GM21515 (cell line): ENCODE measurements at regions not wholly inside any gene's neighbourhood (a gene's known extent, or its start where the extent isn't known, plus 50 kb on each side); places are given as distances from the start of the nearest gene placed in this dataset.

Source experiments
- ATAC-seq: cut with Tn5 transposase; IDR thresholded peaks from one replicate; pipeline ENCODE4 v1.9.1; 2021; ENCODE audit not compliant: unreplicated experiment

DNA sequence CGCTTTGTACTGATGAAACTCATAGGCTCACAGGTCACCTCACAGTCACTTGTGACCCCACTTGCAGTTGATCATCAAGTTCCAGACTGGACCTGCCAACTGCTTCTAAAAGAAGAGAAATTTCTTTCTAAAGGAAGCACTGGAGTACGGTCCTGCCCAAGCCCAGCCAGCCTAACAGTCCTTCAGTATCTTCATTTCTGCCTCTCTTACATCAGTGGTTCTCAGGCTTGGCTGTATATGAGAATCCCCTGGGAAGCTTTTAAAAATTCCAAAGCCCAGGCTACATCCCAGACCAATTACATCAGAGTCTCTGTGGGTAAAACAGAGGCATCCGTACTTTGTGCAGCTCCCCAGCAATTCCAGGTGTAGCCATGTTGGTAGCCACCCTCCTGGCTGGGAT lies 282.1 kb downstream of the NFIB start:
- no peak for ATAC-seq

DNA sequence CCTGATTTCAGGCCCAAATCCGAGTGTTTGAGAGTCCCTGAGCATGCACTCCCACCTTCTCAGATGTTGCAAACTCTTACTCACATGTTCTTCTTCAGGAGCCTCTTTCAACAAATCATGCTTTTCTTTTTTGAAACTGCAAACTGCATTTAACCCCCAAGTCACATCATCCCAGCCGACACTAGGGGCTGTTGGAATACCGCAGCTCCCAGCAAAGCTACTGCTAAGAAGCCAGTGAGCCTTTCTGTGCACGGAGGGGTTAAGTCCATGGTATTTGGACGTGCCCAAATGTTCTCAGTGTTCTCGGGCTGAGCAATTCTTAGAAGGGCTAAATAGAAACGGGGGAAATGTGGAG lies 282.9 kb downstream of the NFIB start:
- no peak for ATAC-seq

DNA sequence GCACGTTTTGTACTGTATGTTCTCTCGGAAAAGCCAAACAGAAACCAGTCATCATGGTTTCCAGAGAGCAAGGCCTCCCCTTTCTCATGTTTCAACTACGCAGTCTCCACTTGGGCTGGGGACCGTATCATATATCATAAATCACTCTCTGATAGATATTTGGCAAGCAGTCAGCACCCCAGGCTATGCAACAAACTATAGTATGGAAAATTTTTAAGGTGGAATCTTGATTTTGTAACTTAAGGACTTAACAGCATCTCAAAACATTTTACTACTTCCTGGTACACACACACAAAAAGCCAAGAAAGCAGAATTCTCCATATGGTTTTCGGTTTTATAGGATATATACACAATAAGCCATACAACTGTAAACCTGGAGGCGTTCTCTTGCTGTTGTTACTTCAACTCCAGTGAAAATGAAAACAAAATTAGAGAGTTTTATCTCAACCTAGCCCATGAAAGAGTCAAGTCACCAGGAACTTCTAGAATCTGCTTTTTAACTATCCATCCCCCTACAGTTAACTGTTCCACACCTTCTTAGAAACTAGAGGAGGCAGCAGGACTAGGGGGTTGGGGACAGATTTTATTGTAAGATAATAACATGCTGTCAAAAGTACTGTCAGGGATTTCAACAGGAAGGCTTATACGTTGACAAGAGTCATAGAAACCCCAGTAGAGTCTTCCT lies 283.4 kb downstream of the NFIB start:
- no peak for ATAC-seq

DNA sequence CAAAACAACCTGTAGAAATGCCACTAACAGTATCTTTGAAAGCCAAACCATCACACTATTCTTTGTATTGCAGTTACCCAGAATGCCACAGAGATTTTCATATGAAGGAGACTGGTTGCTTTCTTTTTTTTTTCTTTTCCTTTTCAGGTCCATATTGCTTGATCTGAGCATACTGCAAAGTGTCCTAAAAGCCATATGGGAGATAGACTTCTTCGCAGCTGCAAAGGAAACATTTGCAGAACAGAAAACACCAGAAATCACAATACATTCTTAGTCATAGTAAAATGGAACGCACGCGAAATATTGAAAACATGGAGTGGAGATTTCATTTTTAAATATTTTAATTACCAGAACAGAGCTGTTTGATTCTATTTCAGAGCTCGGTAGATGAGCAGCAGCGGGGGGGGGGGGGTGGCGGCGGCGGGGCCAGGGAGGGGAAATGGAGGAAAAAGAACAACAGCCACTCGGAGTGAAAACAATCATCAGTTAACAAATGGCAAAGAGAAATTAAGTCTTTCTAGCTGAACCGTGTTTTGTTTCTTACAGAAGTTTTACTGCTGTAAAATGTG lies 284.1 kb downstream of the NFIB start:
- ATAC-seq = no peak

DNA sequence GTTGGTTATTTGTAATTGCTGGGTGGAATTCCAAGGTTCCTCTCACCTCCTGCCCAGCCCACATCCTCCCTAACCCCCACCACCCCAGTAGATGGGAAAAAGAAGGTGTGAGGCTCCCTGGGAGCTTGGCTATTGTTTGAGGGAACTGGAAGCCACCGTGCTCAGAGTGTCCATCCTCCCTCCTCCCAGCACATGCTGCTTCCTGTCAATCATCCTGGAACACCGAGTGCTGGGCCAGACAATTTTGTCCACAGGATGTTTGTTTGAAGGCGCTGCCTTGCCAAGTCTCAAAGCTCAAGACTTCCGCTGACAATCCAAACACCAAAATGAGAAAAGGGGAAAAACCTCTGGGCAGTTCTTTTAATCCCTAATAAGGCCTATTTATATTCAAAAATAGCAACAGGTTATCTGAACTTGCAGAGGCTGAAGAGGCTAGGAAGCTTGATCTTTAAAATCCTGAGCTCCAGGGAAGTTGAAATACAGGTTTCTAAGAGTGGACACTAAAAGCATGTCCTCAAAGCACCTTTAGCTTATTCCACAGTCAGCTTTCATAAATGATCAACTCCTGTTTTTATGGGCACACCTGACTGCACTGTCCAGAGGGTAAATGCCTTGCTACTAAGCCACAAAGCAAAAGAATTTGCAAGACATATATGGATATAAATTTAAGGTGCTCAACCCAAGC lies 286.7 kb downstream of the NFIB start:
- no peak for ATAC-seq

DNA sequence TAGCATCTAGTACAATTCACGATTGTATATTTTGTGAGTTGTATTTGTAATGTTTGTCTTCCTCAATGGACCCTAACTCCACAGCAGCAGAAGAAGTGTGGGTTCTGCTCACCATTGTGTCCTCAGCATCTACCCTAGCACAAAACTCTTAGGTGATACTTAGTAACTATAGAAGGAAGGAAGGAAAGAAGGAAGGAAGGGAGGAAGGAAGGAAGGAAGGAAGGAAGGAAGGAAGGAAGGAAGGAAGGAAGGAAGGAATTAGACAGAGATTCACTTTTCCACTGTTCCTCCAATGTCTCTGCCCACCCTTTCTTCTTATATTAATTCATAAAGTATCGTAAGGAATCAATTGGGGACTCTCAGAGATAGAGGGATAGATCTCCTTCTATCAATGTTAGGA lies 288.2 kb downstream of the NFIB start:
- ATAC-seq = no peak

DNA sequence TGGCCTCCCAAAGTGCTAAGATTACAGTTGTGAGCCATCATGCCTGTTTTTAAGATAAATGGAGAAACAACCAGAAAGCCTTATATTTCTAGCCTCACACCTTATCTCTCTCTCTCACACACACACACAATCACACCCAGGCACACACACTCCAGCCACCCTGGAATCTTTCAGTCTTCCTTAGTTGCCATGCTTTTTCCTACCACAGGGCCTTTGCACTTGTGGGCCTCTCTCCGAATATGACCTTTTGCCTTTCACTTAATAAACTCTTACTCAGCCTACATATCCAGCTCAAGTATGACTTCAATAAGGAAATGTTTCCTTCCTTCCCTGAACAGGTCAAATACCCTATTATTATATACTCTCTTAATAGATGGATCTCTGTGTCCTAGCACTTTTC lies 290.7 kb downstream of the NFIB start:
- no peak for ATAC-seq

DNA sequence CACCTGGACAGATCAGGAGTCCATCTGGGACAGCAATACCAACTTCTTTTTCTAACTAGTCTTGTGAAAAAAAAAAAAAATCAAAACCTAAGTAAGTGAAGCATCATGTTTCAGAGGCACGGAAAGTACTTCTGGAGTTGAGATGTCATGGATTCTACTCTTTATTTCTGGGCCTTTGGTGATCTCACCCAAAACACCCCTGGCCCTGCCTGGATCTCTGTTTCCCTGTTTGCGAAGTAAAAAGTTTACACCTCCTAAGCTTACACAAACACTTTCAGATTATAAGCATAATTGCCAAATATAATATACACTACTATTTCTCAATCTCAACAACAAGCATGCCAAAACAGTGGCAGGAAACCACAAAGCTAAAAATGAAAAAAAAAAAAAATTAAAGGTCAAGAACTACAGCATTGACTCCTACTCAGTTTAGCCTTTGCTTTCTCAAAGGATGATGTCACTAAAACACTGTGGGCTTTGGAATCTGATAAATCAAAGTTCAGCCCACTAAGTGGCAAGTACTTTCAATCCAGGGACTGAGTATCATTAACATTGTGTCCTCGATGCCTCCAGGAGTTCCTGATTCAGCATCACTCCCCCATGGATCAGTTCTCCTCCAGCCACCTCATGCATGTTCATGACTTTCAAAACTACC lies 291.9 kb downstream of the NFIB start:
- ATAC-seq = no peak

DNA sequence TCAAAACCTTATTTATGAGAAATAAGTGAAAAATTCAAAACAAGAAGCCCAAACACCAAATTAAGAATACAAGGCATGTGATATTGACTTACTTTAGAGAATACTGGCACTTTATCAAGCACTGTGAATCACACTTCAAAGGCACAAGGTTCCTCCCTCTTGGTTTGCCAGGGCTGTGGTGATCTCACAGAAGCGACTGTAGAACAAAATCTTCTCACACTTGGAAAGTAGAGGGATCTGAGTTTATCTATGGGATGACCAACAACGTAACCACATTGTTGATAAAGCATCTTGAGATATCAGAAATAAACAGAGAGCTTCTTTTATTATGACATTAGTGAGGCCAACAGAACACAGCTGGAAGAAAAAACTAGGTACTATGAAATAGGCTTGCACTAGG lies 295.9 kb downstream of the NFIB start:
- no peak for ATAC-seq

DNA sequence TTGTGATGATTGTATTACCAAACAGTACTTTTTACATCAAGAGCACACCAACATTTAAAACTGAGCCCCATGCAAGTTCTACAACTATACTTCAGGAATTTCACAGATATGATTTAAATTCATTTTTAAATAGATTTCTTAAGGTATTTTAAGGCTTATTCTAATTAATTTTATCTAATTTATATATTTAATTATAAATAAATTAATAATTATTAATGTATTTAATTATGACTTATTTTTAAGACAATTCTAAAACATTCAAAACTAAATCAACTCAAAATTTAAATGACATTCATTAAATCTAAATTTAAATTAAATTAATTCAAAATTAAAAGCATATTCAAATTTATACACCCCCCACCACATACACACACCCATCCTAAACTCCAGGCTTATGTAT lies 299.2 kb downstream of the NFIB start:
- no peak for ATAC-seq

DNA sequence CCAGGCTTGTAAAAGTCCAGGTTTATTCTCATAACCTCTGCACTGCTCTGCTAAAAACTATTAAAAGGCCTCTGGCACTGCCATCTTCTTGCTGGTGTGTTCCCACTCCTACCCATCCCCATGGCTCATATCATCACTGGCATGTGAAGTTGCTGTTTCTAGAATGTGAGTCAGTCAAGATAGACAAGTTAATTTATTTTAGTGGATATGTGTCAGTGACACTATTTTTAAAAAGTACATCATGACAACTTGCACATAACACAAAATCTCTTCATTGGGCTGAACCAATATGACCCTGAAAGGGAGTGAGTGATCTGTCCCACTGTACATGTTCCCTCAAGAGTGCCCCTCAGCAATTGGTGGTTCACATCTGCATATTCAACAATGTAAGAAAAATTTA lies 299.7 kb downstream of the NFIB start:
- no peak for ATAC-seq

DNA sequence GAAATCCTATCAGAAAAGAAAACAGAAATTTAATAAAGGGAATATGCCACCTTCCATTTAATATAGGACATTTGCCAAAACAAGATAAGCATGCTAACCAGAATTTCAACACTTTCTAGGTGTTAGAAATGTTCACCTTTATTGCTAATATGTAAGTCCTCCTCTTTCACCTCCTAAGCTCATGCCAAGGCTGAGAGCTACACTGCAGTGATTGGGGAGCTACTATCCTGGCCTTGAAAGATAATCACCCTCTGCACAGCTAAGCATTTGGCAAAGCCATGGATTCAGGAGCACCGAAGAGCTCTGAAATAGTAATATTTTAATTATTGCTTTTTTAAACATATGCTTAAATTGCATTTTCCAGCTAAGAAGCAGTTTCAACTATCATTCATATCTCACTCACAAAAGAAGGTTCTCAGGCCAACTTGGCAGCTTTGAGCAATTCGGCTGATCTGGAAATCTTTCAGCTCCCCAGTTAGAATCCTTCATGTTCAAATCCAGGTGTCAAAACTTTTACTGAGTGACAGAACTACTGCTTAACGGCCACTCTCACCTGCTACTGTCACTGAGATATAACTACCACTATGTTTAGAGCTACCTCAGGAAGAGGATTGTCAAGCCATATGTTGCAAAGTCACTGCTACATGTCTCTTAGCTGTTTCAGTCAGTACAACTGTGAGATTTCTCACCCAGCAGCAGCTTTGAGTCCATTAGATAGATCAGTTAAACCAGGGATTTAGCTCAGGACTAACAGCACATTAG lies 302.0 kb downstream of the NFIB start:
- ATAC-seq = no peak

DNA sequence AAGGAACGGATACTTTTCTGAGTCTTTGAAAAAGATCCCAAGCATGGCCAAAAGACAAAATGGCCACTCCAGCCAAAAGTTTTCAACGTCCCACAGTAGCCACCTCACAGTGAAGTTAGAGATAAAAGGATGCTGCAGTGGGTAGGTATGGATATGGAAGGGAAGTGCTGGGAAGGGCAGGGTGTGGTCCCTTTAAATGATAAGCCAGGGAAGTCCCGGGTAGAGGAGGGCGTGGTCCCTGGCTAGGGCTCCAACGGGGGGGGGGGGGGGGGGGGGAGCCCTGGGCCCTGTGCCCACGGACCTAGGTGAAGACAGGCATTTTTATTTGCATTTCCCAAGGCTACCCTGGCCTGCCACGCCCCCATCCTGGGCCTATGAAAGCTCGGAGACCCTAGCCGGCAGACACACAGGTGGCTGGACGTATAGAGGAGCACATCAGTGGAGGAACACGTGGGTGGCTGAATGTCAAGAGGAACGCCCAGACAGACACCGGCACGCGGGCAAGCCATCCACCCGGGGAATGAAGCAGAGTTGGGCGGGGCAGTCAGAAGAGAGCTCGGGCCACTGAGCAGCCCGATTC lies 306.7 kb downstream of the NFIB start:
- ATAC-seq = no peak

DNA sequence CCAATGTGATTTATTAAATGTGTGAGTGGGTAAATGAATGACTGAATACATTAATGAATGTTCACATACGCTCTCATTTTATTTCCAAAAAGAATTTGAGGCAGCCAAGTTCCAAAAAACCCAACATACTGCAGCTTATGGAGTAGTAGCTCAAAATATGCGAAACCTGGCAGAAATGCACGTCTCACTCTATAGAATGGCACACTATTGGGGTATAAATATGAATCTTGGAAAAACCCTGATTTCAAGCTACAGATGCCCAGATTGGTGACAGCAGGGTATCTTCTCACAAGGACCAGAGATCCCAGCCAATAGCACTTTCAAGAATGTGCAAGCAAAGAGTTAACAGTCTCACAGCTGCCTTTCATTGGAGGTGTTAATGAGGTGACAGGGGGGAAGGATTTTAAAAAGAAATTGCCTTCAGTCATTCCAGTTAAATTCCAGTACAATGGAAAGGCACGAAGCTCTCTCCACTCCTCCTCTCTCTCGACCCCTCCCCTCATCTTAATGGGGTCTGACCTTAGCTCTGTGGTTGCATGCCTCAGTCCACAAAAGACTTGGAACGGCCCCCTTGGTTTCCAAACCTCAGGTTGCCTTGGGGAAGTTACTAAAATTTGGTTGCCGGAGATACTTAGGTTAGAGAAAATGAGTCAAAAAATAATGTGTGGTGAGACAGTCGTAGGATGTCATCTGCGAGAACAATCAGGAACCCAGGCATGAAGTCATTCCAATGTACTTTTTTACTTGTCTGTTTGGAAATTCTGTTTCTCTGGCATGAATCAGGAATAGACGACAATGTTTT lies 307.4 kb downstream of the NFIB start:
- ATAC-seq = no peak

DNA sequence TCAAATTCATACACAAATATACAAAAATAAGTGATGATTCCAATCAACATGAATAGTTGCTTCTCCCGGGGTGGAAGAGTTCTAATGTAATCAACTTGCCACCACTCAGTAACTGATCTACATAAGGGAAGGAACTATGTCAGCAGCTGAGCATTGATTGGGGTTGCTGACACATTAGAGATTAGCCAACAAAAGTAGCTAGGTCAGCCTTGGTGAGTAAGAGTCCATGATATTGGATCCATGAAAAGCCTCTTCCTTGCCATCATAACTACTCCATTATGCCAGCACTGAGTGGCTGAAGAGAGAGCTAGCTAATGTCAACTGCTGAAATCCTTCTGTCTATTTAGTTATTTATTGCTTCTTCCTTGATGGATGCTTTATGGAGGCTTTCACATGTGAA lies 309.8 kb downstream of the NFIB start:
- no peak for ATAC-seq

DNA sequence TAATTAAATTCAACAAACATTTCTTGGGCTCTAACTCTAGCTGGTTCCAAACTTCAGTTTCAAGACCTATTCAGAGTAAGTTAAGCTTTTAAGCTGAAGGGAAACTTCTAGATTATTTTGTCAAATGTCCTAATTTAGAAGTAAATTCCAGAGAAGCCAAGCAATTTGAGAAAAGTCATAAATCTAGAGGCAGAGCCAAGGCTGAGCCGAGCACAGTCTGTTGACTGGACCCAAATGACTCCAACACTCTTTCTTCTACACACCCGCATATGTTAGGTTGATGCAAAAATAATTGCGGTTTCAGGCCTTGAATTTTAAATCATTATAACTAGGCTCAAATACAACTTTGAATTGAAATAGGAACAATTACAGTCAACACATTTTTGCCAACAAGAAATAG lies 319.7 kb downstream of the NFIB start:
- ATAC-seq = no peak

DNA sequence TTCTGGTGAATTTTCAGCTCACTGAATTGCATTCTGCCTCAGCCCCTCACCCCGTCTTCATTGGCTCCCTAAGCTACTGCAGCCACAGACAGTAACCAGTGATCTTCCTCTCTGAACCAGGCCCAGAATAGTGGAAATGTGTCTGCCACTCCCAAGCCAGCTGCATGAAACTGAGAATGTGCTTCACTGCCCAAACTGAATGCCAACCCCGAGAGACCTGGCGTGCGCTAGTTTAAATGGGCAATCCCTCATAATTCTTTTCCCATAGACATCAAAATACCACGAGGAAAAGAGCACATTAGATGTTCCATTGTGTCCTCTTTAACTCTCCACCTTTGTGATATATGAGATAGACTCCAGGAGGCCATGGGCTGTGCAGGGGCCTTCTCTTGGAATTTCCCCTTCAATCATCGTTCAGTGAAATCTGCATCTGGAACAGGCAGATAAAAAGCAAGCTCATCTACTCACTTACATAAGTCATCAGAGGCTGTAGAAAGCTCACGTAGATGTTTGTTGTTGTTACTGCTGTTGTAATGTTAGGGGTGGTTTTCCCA lies 320.2 kb downstream of the NFIB start:
- no peak for ATAC-seq

DNA sequence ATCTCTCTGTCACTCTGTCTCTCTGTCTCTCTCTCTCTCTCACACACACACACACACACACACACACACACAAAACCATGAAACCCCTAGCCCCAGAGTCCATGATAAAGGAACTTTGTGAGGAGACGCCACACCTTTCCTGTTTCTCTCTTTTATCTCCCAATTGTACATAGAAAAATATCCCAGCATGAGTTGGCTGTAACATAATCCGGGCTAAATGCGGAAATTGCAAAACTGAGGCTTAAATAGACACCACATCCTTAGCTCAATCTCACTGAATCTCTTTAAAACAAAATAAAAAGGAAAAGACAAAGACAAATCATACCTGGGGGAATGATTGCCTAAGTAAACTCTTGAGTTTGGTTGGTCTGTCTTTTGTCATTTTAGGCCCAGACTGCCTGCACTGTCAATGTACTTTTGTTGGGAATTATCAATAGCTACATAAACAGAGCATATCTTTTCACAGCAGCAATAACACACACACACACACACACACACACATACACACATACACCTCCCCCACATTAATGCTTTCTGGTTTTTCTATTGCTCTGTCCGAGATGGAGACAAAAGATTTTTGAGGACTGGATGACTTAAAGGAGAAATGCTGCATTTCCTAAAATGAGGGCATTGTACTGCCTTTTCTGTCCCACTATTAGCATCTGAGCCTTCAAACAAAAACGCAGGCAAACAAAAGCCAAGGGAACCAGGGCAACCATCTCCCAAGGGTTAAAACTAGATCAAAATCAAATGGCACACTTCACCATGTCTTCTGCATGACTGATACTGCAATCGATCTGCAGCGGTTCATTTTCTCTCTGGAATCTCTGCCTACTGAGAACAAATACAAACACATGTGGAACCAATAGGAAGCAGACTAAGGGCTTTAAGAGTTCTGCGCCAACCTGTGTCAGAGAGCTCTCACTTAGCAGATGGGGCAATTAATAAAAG lies 321.5 kb downstream of the NFIB start:
- no peak for ATAC-seq

DNA sequence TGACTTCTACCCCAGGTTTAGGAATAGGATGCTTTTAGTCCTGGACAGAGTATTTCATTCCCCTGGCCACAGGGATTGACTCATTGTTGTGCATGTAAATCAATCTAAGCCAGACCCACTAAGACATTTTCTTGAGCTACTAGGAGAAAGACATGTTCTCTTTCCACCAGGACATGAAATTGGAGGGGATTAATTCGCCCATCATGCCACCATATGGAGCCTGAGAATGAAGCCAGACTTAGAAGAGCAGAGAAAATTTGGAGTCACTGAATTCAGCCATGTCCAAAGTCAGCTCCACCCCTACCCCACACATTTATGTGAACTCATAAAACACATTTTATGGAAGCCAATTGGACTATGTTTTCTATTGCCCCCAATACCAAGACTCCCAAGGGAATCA lies 322.5 kb downstream of the NFIB start:
- ATAC-seq = no peak
